Suprapubic skin (tissue), 2 donors: ENCODE measurements at regions not wholly inside any gene's neighbourhood (a gene's known extent, or its start where the extent isn't known, plus 50 kb on each side); places are given as distances from the start of the nearest gene placed in this dataset.

Source experiments
- EP300 ChIP-seq: sonication (generic); formaldehyde crosslinking; IDR thresholded peaks from one replicate; pipeline ENCODE4 v1.6.1; 2017; ENCODE audit warnings: antibody characterized with exemption
- POLR2A ChIP-seq, 2 donors: fragments of 450-650 bp; IDR thresholded peaks; one replicate each; pipeline ENCODE4 v1.6.1; 2017; ENCODE audit warnings: antibody characterized with exemption in 2 of 2, mild to moderate bottlenecking in 2 of 2, moderate library complexity in 2 of 2

GRCh38 chr3:76570436-76571057, 469.4 kb upstream of the ROBO2 start:
- no peak for TF ChIP-seq EP300
- no peak for TF ChIP-seq POLR2A (IDR thresholded peaks at IDR 0.05)
